ENCODE measurements at regions not wholly inside any gene's neighbourhood (a gene's known extent, or its start where the extent isn't known, plus 50 kb on each side); places are given as distances from the start of the nearest gene placed in this dataset.
"Not testable (repeated sequence)": the region's sequence is repeated elsewhere in the genome, so short reads cannot be mapped to it uniquely, and the experiment has no call there.

DNA sequence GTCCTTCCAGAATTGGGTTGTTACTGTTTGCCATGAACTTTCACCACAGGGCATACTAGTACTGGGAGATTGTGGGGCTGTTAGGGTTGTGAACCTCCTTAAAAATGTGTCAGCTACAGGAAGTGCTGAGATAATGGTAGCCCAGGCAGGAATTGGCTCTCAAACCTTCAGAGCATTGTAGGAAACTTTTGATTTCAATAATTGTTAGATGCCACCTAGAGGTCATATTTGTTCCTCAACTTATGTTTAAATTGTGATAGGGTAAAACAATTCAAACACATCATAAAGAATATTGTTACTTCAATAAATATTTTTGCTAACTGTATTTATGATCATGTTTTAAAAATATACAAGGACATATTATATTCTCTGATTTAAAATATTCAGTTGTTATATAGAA, 594.6 kb downstream of the ADCYAP1 start:
- DNase-seq, result no peak

DNA sequence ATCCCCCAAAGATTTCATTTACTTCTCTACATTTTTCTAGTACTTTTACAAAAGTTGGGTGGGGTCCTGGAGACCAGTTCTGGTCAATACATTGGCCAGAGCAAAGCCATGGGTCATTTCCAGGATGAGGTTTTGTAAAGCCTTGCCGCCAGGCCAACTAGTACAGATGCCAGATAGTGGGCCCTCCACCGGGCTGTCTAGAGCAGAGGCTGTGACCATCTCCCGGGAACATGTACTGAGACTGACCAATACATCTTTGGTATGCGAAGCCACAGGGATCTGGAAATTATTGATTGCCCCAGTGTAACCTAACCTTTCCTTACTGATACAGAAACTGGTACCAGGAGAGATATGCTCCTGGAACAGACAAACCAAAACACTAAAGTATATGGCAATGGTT, 599.2 kb downstream of the ADCYAP1 start:
- no peak for DNase-seq

DNA sequence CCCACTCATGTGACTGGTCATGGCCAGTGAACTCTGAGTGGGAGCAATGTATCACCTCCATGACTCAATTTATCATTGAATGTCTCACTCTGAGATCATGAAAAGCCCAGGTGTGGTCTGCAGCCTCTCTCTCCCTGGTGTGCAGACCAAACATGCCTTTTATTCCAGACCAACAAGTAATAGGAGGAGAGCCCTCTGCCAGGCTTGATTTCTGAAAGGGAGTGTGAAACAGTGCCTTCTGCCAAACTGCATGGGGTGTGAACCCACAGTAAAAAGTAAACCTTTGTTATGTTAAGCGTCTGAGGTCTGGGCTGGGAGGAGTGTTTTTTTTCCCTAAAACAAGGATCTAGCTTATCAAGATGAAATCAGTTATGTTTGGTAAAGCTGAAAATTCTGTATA, 601.2 kb downstream of the ADCYAP1 start:
- no peak for DNase-seq

DNA sequence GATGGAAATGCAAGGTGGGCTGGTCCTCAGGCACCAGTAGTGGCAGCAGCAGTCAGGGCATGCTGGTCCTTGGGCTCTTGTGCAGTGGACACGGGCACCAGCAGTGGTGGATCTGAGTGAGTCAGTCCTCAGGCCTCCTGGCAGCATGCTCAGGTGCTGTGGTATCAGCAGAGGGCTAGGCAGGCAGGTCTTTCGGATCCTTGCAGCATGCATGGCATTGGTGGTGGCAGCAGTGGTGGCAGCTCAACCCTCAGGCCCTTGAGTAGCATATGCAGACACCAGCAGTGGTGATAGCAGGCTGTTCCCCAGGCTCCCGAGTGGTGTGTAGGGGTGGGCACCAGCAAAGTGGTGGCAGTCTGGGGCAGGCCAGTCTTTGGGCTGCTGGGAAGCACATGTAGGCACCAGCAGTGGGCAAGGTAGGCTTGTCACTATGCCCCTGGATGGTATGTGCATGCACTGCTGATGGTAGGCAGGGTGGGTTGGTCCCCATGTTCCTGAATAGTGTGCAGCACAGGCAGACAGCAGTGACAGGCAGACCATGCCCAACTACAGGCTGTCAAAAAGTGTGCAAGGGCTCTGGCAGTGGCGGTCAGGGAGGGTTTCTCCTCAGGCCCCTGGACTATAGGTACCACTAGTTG, 606.0 kb downstream of the ADCYAP1 start:
- DNase-seq, result no peak

DNA sequence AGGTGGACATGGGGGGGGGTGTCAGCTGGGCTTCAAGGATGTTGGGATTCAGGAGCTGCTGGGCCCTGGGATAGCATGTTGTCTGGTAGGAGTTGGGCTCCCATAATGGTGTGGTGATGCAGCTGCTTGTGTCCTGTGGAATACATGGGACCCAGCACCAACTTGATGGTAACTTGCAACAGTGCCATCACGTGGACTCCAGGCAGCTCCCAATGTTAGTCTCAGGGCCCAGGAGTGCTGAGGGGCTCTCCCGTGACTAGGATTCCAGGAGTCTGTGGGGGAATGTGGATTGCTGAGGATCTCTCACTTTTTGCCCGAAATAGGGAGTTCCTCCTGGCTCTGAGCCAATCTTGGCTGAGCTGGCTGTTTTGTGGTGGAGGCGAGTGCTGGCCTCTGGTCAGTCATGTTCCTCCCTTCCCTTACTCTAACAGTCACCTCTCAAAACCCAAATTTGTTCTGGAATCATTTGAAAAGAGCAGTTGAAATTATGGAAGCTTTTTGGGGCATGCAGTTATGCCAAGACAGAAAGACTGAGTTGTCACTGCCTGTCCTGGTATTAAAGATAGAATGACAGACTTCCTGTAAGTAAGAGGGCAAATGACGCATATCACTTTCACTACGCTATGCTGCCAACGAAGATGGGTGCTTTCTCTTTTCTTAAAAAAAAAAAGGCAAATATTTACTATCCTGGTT, 607.1 kb downstream of the ADCYAP1 start:
- DNase-seq, result no peak

DNA sequence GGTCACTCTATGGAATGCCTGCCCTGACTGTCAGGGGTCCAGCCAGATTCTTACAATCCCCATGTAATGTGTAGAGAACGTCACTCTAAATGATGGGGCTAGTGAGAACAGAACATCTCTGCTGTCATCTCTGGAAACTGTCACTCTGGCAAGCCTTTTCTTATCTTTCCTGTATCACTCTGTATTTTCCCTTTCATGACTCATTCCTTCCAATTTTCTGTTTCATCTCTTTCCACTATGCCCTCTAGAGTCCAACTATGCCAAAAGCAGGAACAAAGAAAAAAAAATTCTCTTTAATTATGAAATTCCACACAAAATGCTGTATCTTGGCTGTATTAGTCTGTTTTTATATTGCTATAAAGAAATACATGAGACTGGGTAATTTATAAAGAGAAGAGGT, 608.8 kb downstream of the ADCYAP1 start:
- DNase-seq, result no peak

DNA sequence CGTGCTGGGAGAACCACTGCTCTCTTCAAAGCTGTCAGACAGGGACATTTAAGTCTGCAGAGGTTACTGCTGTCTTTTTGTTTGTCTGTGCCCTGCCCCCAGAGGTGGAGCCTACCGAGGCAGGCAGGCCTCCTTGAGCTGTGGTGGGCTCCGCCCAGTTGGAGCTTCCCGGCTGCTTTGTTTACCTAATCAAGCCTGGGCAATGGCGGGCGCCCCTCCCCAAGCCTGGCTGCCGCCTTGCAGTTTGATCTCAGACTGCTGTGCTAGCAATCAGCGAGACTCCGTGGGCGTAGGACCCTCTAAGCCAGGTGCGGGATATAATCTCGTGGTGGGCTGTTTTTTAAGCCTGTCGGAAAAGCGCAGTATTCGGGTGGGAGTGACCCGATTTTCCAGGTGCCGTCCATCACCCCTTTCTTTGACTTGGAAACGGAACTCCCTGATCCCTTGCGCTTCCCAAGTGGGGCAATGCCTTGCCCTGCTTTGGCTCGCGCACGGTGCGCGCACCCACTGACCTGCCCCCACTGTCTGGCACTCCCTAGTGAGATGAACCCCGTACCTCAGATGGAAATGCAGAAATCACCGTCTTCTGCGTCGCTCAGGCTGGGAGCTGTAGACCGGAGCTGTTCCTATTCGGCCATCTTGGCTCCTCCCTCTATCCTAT, 617.0 kb downstream of the ADCYAP1 start:
- not testable (repeated sequence) for DNase-seq

DNA sequence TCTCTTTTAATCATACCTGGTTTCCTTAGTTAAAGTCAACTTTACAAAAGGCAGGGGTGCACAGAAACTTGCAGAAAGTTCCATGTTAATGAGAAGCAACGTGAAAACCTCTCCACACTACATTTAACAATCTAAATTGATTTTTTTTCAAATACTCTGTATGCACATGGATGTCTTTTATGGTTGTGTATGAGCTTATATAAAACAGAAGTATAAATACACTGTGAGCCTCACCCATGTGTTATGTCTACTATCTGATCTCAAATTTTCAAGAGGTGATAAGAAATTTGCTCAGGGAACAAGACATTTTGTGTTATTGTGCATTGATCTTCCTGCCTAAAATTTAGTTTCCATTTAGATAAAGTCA, 617.6 kb downstream of the ADCYAP1 start:
- no peak for DNase-seq

DNA sequence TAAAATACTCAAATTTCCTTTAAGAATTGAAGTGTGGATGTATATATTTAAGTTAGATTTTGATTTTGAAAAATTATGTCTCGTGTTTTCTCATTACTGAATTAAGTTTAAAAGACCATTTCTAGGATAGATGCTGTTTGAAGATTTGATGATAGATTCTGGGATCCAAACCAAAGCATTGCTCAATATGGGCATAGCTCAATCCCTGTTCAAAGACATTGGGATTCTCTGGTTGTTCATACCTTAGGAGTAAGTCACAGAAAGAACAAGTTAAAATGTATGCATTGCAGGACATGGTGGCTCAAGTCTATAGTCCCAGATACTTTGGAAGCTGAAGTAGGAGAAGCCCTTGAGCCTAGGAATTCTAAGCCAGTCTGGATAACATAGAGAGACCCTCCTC, 622.3 kb downstream of the ADCYAP1 start:
- no peak for DNase-seq

DNA sequence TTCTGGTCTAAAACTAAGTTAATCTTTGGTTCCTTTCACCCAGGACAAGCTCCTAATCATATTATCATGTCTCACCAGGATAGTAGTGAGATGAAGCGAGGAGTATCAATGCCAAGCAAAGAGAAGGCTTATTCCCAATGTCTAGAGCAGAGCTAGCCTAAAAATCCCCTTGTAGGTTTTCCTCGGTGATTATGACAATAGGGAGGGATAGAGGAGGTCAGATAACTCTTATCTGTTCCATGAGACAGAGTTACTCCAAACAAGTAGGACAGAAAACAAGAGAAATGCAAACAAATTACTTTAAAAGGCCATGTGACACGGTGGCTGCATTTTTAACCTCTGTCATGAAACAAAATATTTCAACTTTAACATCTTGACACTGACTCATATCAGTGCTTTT, 623.1 kb downstream of the ADCYAP1 start:
- DNase-seq, result no peak

DNA sequence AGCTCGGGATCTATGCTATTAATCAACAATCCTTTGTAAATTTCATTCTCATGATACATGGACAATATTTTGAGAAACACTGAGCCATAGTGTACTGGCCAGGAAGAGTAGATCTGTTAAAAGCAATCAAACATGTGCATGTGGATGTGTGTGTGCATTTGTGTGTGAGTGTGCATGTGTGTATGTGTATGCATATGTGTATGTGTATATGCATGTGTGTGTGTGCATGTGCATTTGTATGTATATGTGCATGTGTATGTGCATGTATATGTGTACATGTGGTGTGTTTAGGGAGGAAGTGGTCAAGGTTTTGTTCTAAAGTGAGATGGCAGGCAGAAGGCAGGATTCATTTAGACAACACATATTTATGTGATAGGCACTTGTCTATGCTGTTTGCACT, 623.8 kb downstream of the ADCYAP1 start:
- DNase-seq, result no peak

DNA sequence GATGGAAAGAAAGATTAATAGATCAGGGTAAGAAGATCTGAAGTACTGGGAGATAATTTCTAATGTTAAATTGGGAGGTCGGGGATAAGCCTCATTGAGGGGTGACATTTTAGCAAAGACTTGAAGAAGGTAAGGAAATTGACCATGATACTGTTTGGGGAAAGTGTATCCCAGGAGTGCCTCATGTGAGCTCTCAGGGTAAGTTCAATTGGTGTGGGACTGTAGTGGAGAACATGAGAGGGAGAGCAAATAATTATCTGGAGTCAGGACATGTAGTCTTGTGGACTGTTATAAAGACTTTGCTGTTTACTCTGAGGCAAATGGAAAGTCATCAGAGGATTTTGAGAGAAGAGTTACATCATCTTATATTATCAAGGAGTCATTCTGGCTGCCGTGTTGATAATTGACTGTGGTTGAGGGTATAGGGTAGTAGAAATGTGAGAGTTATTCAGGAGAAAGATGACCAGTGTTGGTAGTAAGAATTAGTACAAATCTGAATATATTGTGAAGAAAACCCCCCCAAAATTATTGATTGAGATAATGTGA, 624.4 kb downstream of the ADCYAP1 start:
- no peak for DNase-seq

DNA sequence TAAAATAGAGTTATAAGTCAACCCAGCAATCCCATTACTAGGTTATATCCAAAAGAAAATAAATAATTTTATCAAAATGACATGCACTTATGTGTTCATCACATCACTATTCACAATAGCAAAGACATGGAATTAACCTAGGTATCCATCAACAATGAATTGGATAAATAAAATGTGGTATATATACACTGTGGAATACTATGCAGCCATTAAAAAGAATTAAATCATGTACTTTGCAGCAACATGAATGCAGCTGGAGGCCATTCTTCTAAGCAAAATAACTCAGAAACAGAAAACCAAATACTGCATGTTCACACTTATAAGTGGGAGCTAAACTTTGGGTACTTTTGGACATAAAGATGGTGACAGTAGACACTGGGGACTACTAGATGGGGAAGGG, 626.0 kb downstream of the ADCYAP1 start:
- no peak for DNase-seq

DNA sequence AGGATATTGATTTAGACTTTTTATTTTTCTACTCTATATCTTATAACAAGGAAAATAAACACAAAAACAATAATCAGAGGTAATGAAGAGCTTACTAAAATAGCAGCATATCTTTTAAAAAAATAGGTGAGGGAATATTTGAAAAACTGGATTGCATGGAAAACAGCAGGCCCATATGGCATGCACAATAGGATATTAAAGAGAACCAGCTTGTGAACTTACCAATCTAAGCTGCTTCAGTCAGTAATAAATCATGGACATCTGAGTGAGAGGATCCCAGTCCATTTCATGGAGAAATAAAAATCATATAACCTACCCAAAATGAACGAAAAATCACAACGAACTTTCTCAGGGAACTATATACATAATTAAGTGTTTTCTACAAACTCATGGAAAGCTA, 634.6 kb downstream of the ADCYAP1 start:
- no peak for DNase-seq

DNA sequence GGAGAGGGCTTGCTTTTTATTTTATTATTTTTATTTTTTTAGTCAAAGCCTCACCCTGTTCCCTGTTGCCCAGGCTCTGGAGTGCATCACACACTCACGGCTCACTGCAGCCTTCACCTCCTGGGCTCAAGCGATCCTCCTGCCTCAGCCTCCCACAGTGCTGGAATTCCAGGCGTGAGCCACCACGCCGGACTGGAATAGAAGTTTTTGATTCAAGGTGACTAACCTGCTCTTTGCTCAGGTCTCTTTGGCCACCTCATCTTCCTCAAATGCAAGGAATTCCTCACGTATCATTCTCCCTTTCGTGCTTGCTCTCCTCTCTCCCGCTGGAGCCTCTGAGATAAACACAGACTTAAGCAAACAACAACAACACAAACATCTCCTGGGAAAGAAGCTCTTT, 636.8 kb downstream of the ADCYAP1 start:
- no peak for DNase-seq

DNA sequence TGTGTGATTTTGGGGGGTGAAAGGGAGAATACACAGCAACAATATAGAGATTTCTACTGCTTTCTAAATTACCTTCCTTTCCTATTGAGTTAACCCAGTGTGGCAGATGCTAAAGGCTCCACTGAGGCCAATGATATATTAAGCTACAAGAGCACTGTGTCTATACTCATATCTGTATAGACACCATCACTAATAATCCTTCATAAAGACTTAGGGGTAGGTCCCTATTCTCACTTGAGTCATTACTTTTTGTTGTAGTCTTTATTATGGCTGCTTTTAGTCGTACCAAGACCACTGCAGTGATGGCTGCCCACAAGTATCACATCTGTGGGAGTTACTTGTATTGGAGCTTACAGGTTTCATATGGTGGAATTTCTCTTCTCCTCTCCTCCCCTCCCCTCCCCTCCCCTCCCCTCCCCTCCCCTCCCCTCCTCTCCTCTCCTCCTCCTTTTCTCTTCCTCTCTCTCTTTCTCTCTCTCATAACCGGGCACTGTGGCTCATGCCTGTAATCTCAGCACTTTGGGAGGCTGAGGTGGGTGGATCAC, 637.6 kb downstream of the ADCYAP1 start:
- no peak for DNase-seq

DNA sequence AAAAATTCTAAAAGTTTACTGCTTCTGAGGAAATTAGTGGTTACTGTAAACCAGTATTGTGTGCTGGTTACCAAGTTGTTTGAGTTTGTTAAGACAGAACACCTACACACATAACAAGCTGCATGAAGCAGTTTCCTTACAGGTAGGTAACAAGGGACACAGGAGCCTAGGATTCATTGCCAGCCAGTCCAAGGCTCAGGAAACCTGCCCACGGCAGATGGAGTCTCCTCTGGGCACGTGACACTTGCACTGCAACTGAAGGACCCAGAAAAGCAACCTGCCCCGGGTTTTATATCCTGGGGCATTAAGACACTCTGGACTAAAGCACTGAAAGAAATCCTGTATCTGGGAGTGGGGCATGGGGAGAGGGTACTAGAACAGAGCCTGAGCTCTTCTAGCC, 639.3 kb downstream of the ADCYAP1 start:
- DNase-seq, result no peak

DNA sequence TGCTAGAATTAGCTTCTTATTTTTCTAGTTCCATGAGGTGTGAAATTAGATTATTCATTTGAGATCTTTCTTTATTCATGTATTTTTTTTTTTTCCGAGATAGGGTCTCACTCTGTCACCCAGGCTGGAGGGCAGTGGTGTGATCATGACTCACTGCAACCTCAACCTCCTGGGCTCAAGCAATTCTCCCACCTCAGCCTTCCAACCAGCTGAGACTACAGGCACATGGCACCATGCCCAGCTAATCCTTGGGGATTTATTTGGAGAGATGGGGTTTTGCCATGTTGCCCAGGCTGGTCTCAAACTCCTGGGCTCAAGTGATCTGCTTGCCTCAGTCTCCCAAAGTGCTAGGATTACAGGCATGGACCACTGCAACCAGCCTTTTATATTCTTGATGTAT, 653.0 kb downstream of the ADCYAP1 start:
- not testable (repeated sequence) for DNase-seq

DNA sequence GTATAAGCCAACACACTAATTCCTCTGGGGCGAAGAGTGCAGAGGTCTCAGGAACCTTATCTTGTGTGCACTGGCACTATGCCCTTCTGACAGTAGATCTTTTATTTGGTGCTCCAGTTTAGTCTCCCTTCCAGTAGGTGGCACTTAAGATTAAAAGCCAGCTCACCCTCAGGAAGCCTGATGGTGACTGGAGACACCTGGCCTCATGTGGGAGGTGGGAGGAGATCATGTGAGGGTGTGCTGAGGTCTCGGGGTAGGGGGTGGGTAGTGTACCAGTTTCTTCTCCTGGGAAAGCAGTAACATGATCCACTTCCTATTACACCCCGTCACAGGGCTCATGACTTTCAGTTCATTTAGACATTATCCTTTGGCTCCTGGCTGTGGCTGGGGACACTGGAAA, 654.9 kb downstream of the ADCYAP1 start:
- no peak for DNase-seq

DNA sequence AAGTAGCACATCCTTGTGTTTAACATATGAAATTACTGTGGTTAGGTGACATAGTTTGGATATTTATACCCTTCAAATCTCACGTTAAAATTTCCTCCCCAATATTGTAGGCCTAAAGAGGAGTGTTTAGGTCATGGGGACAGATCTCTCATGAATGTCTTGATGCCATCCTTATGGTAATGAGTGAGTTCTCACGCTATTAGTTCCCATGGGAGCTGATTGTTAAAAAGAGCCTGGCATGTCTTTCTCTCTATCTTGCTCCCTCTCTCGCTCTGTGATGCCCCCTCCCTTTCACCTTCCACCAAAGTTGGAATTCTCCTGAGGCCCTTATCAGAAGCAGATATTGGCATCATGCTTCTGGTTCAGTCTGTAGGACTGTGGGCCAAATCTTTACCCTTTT, 660.1 kb downstream of the ADCYAP1 start:
- no peak for DNase-seq

DNA sequence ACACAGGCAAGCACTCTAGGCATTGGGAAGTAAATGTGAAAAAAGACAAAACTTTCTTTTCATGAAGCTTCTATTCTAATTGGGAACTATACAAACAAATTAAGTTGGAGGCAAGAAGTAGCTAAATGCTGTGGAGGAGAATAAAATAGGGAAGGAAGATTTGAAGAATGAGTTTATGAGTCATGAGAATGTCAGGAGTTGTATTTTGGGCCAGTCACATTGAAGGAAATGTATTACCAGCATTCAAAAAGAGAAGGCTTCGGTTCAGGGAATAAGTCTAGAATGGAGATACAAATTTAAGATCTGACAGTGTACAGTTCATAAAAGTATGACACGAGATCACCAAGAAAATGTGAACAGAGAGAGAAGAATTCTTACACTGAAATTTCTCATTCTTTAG, 666.5 kb downstream of the ADCYAP1 start:
- no peak for DNase-seq

DNA sequence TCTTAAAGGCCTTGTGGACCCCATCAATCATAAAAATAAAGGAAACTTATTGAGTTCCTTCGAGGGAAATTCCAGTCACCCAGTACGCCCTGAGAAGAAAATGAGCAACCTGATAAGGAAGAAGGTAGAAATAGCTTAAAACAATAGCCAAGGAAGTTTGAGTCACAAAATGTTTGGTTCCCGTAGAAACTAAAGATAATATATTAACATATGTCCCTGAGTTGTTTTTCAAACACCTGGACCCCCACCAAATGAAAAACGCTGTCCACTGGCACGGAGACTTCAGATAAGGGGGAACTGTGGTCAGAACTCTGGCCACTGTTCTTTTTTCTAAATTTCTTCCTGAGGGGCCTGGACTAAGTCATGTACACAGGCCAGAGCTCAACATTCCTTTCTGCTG, 669.1 kb downstream of the ADCYAP1 start:
- no peak for DNase-seq

DNA sequence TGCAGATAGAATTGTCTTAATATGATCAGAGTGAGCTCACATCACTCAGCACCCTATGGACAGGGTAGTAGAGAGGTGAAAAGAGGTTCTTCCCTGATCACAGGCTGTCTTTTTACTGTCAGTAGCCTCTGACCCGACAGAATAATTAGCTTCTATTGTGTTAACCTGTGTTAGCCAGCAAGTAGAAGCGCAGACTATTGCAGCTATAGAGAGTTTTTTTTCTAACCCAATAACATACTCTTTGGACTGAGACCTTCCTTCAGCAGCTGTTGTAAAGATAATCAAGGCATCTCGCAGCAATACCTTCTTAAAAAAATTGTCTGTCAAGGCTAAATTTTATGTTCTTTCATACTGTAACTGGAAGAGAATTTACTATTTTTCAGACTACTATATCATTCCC, 670.4 kb downstream of the ADCYAP1 start:
- no peak for DNase-seq

DNA sequence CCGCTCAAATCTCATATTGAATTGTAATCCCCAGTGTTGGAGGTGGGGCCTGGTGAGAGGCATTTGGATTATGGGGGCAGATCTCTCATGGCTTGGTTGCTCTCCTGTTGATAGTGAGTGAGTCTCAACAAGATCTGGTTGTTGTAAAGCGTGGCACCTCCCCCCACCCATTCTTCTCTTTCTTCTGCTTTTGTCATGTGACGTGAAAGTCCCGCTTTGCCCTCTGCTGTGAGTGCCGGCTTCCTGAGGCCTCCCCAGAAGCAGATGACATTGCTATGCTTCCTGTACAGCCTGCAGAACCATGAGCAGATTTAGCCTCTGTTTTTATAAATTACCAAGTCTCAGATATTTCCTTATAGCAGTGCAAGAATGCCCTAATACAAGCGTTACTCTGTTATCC, 673.8 kb downstream of the ADCYAP1 start:
- no peak for DNase-seq

Data from NCI-H1092 (cell line).